WTC11 (cell line): ENCODE measurements at regions not wholly inside any gene's neighbourhood (a gene's known extent, or its start where the extent isn't known, plus 50 kb on each side); places are given as distances from the start of the nearest gene placed in this dataset.

Source experiments
- ATAC-seq: fragments of 200-7000 bp; cut with Tn5 transposase; 2 replicates; pipeline ENCODE4 v1.10.0; 2021; ENCODE audit warnings: mild to moderate bottlenecking, moderate library complexity
- CTCF ChIA-PET: fragments of 300-600 bp; sonication (Branson Sonifier 250); formaldehyde crosslinking; loops from one replicate; lab custom pipeline; 2021; ENCODE audit warnings: antibody characterized with exemption; lab: Charles Lee
- POLR2A ChIA-PET: fragments of 350-600 bp; sonication (Branson Sonifier 250); formaldehyde crosslinking; loops from one replicate; lab custom pipeline; 2021; ENCODE audit warnings: antibody characterized with exemption; lab: Charles Lee
- DNase-seq: peaks from one replicate; pipeline ENCODE4 v3.0.0; 2021; ENCODE audit warnings: low spot score
- H3K27ac Mint-ChIP-seq: 2 replicates; pipeline ENCODE4 v1.8.0; 2021; ENCODE audit warnings: mixed read lengths
- H3K27me3 Mint-ChIP-seq: 2 replicates; pipeline ENCODE4 v1.8.0; 2021; ENCODE audit warnings: low read depth, mild to moderate bottlenecking, moderate library complexity, mixed read lengths
- H3K36me3 Mint-ChIP-seq: 2 replicates; pipeline ENCODE4 v1.8.0; 2021; ENCODE audit warnings: mixed read lengths
- H3K4me1 Mint-ChIP-seq: 2 replicates; pipeline ENCODE4 v1.8.0; 2022; ENCODE audit warnings: mixed read lengths
- H3K4me3 Mint-ChIP-seq: 2 replicates; pipeline ENCODE4 v1.8.0; 2021; ENCODE audit warnings: mild to moderate bottlenecking, moderate library complexity, mixed read lengths
- H3K9me3 Mint-ChIP-seq: 2 replicates; pipeline ENCODE4 v1.8.0; 2021; ENCODE audit warnings: mixed read lengths
- ATF2 ChIP-seq: sonication (generic); formaldehyde crosslinking; IDR thresholded peaks from 2 replicates; pipeline ENCODE4 v1.8.1; 2022; ENCODE audit warnings: low read depth, missing genetic modification reagents, borderline replicate concordance
- EMX1 ChIP-seq: fragments of 250-450 bp; sonication (Bioruptor Pico); IDR thresholded peaks from 2 replicates; pipeline ENCODE4 v1.8.0; 2021; ENCODE audit warnings: mild to moderate bottlenecking
- GTF2I ChIP-seq: fragments of 250-450 bp; sonication (Bioruptor Pico); conservative IDR thresholded peaks from 2 replicates; pipeline ENCODE4 v1.4.0; 2021; ENCODE audit warnings: mild to moderate bottlenecking
- JAZF1 ChIP-seq: fragments of 250-450 bp; sonication (Bioruptor Pico); IDR thresholded peaks from 2 replicates; pipeline ENCODE4 v1.9.0; 2021; ENCODE audit warnings: moderate library complexity, mild to moderate bottlenecking, inconsistent platforms
- KAT7 ChIP-seq: sonication (generic); formaldehyde crosslinking; IDR thresholded peaks from 2 replicates; pipeline ENCODE4 v1.8.1; 2023; ENCODE audit warnings: missing genetic modification reagents, mild to moderate bottlenecking, borderline replicate concordance
- MXD4 ChIP-seq: fragments of 250-450 bp; sonication (Bioruptor Pico); IDR thresholded peaks from 2 replicates; pipeline ENCODE4 v1.8.0; 2021; ENCODE audit warnings: mild to moderate bottlenecking, moderate library complexity, borderline replicate concordance
- NR2C2 ChIP-seq: sonication (generic); formaldehyde crosslinking; IDR thresholded peaks from 2 replicates; pipeline ENCODE4 v1.8.0; 2022; ENCODE audit warnings: mild to moderate bottlenecking, missing genetic modification reagents
- PRRX2 ChIP-seq: fragments of 250-450 bp; sonication (Bioruptor Pico); IDR thresholded peaks from 2 replicates; pipeline ENCODE4 v1.8.0; 2021; ENCODE audit warnings: mild to moderate bottlenecking
- RORB ChIP-seq: fragments of 250-450 bp; sonication (Bioruptor Pico); IDR thresholded peaks from 2 replicates; pipeline ENCODE4 v1.9.0; 2021; ENCODE audit warnings: mild to moderate bottlenecking
- TCF7 ChIP-seq: sonication (generic); formaldehyde crosslinking; IDR thresholded peaks from 2 replicates; pipeline ENCODE4 v1.8.0; 2022; ENCODE audit warnings: mild to moderate bottlenecking, low read depth, missing genetic modification reagents, moderate library complexity
- TEAD4 ChIP-seq: sonication (generic); formaldehyde crosslinking; IDR thresholded peaks from 2 replicates; pipeline ENCODE4 v1.8.0; 2022; ENCODE audit warnings: mild to moderate bottlenecking, missing genetic modification reagents
- ZNF396 ChIP-seq: fragments of 250-450 bp; sonication (Bioruptor Pico); IDR thresholded peaks from 2 replicates; pipeline ENCODE4 v1.8.0; 2021; ENCODE audit warnings: mild to moderate bottlenecking, moderate library complexity, borderline replicate concordance
- ZSCAN18 ChIP-seq: fragments of 250-450 bp; sonication (Bioruptor Pico); IDR thresholded peaks from 2 replicates; pipeline ENCODE4 v2.1.2; 2022; ENCODE audit warnings: mild to moderate bottlenecking, moderate library complexity
- TF ChIP-seq, protein P1 (sequence below): fragments of 200-600 bp; IDR thresholded peaks from 2 replicates; pipeline ENCODE4 v1.8.0; 2022; ENCODE audit warnings: antibody characterized with exemption
- TF ChIP-seq, protein P2 (sequence below): sonication (generic); formaldehyde crosslinking; IDR thresholded peaks from 2 replicates; pipeline ENCODE4 v1.8.0; 2022; ENCODE audit warnings: mild to moderate bottlenecking, missing genetic modification reagents
- TF ChIP-seq, protein P3 (sequence below): sonication (generic); formaldehyde crosslinking; IDR thresholded peaks from 2 replicates; pipeline ENCODE4 v1.8.1; 2023; ENCODE audit warnings: mild to moderate bottlenecking, missing genetic modification reagents

GRCh38 chr18:9039441-9040071, 62.9 kb upstream of the NDUFV2 start (continued):
- TF ChIP-seq MXD4 (CRISPR knock-in tag) (no peak), ZNF396 (CRISPR knock-in tag) (no peak), GTF2I (CRISPR knock-in tag) (no peak), TCF7 (CRISPR knock-in tag) (no peak), JAZF1 (CRISPR knock-in tag) (no peak), RORB (CRISPR knock-in tag) (no peak), KAT7 (CRISPR knock-in tag) (no peak), ATF2 (CRISPR knock-in tag) (no peak), EMX1 (CRISPR knock-in tag) (no peak)
- TF ChIP-seq, protein P1, sequence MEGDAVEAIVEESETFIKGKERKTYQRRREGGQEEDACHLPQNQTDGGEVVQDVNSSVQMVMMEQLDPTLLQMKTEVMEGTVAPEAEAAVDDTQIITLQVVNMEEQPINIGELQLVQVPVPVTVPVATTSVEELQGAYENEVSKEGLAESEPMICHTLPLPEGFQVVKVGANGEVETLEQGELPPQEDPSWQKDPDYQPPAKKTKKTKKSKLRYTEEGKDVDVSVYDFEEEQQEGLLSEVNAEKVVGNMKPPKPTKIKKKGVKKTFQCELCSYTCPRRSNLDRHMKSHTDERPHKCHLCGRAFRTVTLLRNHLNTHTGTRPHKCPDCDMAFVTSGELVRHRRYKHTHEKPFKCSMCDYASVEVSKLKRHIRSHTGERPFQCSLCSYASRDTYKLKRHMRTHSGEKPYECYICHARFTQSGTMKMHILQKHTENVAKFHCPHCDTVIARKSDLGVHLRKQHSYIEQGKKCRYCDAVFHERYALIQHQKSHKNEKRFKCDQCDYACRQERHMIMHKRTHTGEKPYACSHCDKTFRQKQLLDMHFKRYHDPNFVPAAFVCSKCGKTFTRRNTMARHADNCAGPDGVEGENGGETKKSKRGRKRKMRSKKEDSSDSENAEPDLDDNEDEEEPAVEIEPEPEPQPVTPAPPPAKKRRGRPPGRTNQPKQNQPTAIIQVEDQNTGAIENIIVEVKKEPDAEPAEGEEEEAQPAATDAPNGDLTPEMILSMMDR = no peak
- TF ChIP-seq, protein P2, sequence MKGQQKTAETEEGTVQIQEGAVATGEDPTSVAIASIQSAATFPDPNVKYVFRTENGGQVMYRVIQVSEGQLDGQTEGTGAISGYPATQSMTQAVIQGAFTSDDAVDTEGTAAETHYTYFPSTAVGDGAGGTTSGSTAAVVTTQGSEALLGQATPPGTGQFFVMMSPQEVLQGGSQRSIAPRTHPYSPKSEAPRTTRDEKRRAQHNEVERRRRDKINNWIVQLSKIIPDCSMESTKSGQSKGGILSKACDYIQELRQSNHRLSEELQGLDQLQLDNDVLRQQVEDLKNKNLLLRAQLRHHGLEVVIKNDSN (CRISPR knock-in tag) = no peak

DNA sequence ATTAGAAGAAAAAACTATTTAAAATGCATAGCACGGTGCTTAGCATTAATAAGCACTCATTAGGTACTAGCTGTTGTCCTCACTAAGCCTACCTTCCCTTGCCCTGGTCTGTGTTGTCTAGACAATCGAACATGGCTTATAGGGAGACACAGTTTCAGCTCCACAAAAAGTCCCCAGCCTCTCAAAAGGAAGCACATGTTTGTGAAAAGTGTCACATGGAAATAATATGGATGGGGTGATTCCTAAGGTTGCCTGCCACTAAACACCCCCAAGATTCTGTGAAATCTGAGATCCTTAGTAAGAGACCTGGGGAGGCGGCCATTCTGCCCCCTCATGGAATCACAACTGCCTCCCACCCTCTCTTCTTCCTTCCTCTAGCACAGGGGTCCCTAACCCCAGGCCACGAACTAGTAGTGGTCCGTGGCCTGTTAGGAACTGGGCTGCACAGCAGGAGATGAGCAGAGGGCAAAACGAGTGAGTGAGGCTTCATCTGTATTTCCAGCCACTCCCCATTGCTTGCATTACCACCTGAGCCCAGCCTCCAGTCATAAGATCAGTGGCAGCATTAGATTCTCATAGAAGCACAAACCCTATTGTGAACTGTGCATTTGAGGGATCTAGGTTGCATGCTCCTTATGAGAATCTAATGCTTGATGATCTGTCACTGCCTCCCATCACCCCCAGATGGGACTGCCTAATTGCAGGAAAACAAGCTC, 59.6 kb upstream of the NDUFV2 start:
- POLR2A ChIA-PET = no interaction called here
- H3K4me1 Mint-ChIP-seq = peaks cover 12% of the 10 kb centered on the region

More for the DNA sequence above, 59.6 kb upstream of the NDUFV2 start:
- Mint-ChIP-seq H3K36me3 (peaks cover 2% of the 10 kb centered on the region; the same call in 1 of the 2 replicates), H3K27me3 (no peaks in the 10 kb centered on the region), H3K27ac (no peak overlapping the region), H3K9me3 (peaks cover 8% of the 10 kb centered on the region)
- no peak for ATAC-seq
- DNase-seq = no peak
- CTCF ChIA-PET = interaction anchor here (1.4 kb wide), 1 partner anchor 55 kb away, joined by 4 read pairs; no protein-coding TSS in a partner anchor
- TF ChIP-seq TEAD4 (no peak), ZSCAN18 (CRISPR knock-in tag) (no peak), NR2C2 (CRISPR knock-in tag) (no peak), PRRX2 (CRISPR knock-in tag) (no peak)
- TF ChIP-seq, protein P3, sequence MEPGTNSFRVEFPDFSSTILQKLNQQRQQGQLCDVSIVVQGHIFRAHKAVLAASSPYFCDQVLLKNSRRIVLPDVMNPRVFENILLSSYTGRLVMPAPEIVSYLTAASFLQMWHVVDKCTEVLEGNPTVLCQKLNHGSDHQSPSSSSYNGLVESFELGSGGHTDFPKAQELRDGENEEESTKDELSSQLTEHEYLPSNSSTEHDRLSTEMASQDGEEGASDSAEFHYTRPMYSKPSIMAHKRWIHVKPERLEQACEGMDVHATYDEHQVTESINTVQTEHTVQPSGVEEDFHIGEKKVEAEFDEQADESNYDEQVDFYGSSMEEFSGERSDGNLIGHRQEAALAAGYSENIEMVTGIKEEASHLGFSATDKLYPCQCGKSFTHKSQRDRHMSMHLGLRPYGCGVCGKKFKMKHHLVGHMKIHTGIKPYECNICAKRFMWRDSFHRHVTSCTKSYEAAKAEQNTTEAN (CRISPR knock-in tag) = no peak
- TF ChIP-seq, protein P1 = no peak
- TF ChIP-seq, all 79 proteins: peak for 0
- no peak overlapping the region for H3K4me3 Mint-ChIP-seq
